Retinal pigment epithelial cell (primary cell): ENCODE measurements at regions not wholly inside any gene's neighbourhood (a gene's known extent, or its start where the extent isn't known, plus 50 kb on each side); places are given as distances from the start of the nearest gene placed in this dataset.
"Not testable (repeated sequence)": the region's sequence is repeated elsewhere in the genome, so short reads cannot be mapped to it uniquely, and the experiment has no call there.

Experiments used
- DNase-seq: peaks from one replicate; pipeline ENCODE4 v3.0.0-alpha.2; 2010; ENCODE audit warnings: low read depth
- H3K4me3 ChIP-seq: 2 replicates; pipeline ENCODE4 v1.5.1; 2011; ENCODE audit warnings: mild to moderate bottlenecking, low read length, control low read depth, moderate library complexity
- TF ChIP-seq, protein P1 (sequence below): conservative IDR thresholded peaks from 2 replicates; pipeline ENCODE4 v1.5.1; 2011; ENCODE audit warnings: low read depth, low read length, control low read depth, inconsistent platforms

DNA sequence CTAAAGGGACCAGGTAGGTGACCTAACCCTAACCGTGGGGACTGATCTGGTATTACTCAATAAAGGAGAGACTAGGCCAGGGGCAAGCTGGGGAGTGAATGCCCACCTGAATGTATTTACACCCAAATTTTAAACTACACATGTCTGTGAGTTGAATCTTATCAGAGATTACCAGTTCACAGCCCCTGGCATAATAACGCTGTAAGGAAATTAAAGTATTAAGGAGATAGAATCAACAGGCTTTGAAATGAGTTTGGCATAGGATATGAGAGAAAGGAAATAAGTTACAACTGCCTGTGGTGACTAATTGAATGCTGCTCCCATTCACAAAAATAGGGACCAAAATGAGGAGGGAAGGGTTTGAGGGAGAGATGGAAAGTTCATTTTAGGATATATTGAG lies 593.3 kb downstream of the CSNK1G3 start:
- TF ChIP-seq, protein P1, sequence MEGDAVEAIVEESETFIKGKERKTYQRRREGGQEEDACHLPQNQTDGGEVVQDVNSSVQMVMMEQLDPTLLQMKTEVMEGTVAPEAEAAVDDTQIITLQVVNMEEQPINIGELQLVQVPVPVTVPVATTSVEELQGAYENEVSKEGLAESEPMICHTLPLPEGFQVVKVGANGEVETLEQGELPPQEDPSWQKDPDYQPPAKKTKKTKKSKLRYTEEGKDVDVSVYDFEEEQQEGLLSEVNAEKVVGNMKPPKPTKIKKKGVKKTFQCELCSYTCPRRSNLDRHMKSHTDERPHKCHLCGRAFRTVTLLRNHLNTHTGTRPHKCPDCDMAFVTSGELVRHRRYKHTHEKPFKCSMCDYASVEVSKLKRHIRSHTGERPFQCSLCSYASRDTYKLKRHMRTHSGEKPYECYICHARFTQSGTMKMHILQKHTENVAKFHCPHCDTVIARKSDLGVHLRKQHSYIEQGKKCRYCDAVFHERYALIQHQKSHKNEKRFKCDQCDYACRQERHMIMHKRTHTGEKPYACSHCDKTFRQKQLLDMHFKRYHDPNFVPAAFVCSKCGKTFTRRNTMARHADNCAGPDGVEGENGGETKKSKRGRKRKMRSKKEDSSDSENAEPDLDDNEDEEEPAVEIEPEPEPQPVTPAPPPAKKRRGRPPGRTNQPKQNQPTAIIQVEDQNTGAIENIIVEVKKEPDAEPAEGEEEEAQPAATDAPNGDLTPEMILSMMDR, result no peak
- no peak overlapping the region for H3K4me3 ChIP-seq
- no peak for DNase-seq

DNA sequence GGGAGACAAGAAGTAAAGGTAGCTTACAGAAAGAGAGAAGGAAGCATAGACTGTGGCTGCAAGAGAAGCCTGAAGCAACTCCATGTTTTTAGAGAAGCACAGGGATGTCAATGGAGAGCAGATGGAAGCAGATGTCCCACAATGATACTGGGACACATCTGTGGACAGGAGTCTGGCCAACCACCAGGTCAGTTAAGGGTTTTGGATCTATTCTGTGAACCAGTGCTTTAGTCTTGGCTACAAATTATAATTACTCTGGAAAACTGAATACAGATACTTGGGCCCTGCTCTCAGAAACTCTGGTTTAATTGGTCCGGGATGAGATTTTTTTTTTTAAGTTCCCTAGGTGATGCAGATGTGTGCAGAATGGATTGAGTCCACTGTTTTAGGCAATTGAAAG lies 592.8 kb downstream of the CSNK1G3 start:
- no peak overlapping the region for H3K4me3 ChIP-seq
- TF ChIP-seq, protein P1, result no peak
- no peak for DNase-seq

GRCh38 chr5:124104344-124104743 lies 592.4 kb downstream of the CSNK1G3 start:
- no peak for DNase-seq
- no peak overlapping the region for H3K4me3 ChIP-seq
- TF ChIP-seq, protein P1, result no peak

DNA sequence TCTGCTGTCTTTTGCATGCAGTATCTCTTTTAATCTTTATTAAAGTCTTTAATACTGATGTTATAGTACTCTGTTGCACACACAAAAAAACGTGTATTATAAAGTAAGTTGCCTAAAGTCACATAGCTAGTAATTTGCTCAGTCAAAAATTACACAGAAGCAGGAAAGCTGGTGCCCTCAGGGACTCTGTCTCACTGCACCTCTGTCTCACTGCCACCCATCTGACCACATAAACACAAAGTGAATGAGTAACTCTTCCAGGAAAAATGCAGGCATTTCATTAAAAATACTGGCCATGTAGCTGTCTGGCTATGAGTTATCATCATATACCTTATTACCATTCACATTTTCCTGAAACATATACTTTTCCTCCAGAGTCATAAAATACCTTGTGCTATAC lies 591.7 kb downstream of the CSNK1G3 start:
- TF ChIP-seq, protein P1, result no peak
- no peak overlapping the region for H3K4me3 ChIP-seq
- DNase-seq, result no peak

DNA sequence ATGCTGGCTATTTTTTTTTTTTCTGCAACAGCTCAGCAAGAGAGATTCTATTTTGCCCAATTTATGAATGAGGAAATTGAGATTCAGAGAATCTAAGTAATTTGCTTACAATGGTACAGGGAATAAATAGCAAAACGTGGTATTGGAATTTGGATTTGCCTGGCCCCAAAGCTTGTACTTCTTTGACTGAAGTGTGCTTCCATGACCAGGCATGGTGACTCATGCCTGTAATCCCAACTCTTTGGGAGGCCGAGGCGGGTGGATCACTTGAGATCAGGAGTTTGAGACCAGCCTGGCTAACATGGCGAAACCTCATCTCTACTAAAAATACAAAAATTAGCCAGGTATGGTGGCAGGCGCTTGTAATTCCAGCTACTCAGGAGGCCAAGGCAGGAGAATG lies 591.1 kb downstream of the CSNK1G3 start:
- DNase-seq, result not testable (repeated sequence)

GRCh38 chr5:124102486-124102885 lies 590.5 kb downstream of the CSNK1G3 start:
- TF ChIP-seq, protein P1, result no peak
- no peak overlapping the region for H3K4me3 ChIP-seq
- DNase-seq, result no peak

More for the DNA sequence above, 591.1 kb downstream of the CSNK1G3 start:
- H3K4me3 ChIP-seq, result not testable (repeated sequence)

- no peak overlapping the region for H3K4me3 ChIP-seq
- DNase-seq, result no peak
- TF ChIP-seq, protein P1, result no peak
These were observed 581.7 kb downstream of the CSNK1G3 start for GRCh38 chr5:124093658-124094057.

DNA sequence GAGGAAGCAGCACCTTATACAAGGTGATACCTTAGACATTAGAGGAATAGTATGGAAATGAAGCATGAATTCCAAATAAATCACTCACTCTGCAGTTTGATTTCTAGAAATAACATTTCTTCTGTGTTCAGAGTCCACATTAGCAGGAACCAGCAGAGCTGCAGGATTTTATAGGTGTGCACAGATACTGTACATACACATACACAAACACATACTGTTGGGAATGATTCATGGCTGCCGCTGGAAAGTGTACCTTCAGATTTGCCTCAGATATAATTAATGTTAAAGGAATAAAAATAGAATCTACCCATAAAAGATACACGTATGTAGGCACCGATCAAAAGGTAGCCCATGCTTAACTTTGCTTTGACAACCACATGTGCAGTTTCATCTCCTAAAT lies 578.1 kb downstream of the CSNK1G3 start:
- TF ChIP-seq, protein P1, result no peak
- no peak overlapping the region for H3K4me3 ChIP-seq
- DNase-seq, result no peak
